Hematopoietic multipotent progenitor cell treated with erythropoietin and hydrocortisone succinate and interleukin-3 and kit ligand, for 17 days (in vitro differentiated cells): ENCODE measurements at regions not wholly inside any gene's neighbourhood (a gene's known extent, or its start where the extent isn't known, plus 50 kb on each side); places are given as distances from the start of the nearest gene placed in this dataset.

Experiments used
- DNase-seq: peaks from one replicate; pipeline ENCODE4 v3.0.0-alpha.2; 2015; ENCODE audit warnings: low spot score

GRCh38 chr4:111652986-111653385 lies 492.3 kb upstream of the FAM241A start:
- DNase-seq = no peak

GRCh38 chr4:111662496-111662895 lies 482.8 kb upstream of the FAM241A start:
- no peak for DNase-seq

GRCh38 chr4:111664308-111664945 lies 480.8 kb upstream of the FAM241A start:
- DNase-seq = no peak

DNA sequence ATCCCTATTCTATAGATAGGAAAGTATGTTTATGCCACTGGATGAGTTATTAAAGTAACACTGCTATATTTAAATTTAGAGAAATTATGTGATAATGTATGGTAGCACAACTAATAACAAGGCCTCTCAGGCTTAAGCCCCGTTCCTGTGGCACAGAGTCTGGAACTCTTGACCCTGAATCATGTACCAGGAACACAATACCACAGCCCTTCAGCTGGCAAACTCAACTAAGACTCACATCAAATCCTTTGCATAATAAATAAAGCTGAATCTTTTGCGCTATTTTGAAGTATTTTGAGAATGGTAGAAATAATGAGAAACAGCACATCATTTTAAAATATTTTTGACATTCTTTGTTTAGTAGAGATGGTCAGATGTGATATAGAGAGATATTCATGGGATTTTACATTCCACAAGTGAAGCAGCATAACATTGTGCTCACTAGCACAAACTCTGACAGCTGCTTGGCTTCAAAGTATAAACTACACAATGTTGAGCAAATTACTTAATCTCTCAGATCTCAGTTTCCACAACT lies 478.4 kb upstream of the FAM241A start:
- DNase-seq = no peak

- DNase-seq = no peak
Observed at GRCh38 chr4:111671756-111672155, 473.5 kb upstream of the FAM241A start.

GRCh38 chr4:111675746-111676145 lies 469.5 kb upstream of the FAM241A start:
- DNase-seq = no peak

- DNase-seq = no peak
Observed at GRCh38 chr4:111676533-111676932, 468.7 kb upstream of the FAM241A start.

GRCh38 chr4:111678479-111678878 lies 466.8 kb upstream of the FAM241A start:
- no peak for DNase-seq

DNA sequence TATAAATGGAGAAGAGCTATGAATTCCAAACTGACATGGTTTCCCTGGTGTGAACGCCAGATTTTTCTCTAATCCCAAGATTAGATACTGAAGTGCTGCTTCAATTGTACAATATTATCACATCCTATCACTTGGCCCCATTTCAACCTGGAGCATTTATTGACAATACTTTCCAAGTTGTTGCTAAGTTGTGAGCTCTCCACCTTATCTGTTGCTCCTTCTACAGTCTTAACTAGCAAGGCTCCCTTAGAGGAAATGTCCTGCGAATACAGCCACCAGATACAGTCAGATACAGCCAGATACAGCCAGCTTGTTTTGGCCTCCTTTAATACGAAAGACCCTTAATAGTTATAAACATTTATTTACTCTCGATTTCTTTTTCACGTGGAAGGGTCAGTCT lies 466.3 kb upstream of the FAM241A start:
- no peak for DNase-seq

DNA sequence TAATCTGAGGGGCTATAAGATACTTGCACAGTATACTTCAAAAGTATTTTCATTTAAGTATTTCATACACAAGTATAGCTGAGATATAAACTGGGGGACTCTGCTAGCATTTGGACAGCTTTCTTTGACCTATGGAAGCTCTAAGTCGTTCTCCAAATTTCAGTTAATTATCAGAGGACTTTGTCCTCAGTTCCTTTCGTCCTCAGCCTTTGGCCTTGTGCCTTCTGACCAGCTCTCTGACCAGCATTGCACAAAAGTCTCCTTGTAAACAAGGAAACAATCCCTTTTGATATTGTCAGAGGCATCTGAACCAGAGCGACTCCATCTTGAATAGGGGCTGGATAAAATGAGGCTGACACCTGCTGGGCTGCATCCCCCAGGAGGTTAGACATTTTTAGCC lies 464.0 kb upstream of the FAM241A start:
- DNase-seq = no peak

DNA sequence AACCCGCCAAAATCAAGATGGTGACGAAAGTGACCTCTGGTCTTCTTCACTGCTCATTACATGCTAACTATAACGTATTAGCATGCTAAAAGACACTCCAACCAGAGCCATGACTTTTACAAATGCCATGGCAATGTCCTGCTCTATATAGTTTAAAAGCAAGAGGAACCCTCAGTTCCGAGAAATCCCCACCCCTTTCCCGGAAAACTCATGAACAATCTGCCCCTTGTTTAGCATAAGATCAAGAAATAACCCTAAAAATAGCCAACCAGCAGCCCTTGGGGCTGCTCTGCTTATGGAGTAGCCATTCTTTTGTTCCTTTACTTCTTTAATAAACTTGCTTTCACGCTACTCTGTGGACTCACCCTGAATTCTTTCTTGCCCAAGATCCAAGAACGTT lies 463.5 kb upstream of the FAM241A start:
- DNase-seq = no peak

- no peak for DNase-seq
Observed at GRCh38 chr4:111685205-111685604, 460.0 kb upstream of the FAM241A start.

- DNase-seq = no peak
Observed at GRCh38 chr4:111689214-111689613, 456.0 kb upstream of the FAM241A start.

DNA sequence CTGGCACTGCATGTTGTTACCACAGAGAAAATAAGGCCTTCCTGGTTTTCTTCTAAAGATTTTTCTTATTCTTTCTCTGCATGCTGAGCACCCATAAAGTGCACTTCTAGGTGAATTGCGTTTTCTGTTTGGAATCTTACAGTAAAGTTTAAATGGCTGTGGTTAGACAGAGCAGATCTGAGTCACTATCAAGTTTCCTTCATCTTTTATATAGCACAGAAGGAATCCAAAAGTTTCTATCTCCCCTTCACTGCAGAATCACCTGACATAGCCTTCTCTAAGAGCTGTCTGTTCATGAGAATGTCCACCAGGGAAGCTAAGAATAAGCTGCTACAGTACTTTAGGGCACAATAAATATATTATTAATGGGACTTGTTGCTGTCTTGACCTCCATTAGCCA lies 455.5 kb upstream of the FAM241A start:
- no peak for DNase-seq

GRCh38 chr4:111693758-111694157 lies 451.5 kb upstream of the FAM241A start:
- no peak for DNase-seq

GRCh38 chr4:111695677-111696076 lies 449.6 kb upstream of the FAM241A start:
- no peak for DNase-seq

DNA sequence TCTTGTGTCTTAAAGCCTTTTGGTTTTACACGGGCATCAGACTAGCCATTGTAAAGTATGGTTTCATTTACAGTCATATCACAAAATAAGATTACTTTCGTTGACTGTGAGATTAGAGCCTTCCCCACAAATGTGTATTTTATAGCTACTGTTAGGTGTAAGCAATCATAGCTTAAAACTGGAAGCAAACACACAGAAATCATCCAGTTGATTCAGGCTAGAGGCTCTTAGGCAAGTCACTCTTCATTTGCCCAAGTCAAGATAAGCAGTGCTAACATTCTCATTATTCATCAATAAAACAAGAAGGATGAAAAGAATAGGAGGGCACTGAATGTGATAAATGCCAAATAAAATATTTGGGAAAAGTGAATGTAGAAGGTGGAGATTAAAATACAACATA lies 448.7 kb upstream of the FAM241A start:
- no peak for DNase-seq

- DNase-seq = no peak
Observed at GRCh38 chr4:111697176-111697942, 447.9 kb upstream of the FAM241A start.

- DNase-seq = no peak
Observed at GRCh38 chr4:111698361-111698760, 446.9 kb upstream of the FAM241A start.

DNA sequence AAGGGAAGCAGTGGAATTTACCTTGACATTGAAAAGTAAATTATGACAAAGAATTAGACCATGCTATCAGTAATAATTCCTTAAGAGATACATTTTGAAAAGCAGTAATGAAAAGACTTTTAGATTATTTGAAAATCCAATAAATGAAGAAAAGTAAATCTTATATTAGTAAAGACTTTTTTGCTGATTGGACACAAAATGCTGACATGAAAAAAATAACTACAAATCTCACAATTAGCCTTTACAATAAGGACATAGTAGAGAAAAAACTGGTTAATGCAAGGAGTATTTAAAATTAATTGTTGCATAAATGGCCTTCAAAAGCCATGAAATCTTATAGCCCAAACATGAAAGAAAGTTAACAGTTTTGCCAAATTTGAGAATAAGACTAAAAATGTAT lies 446.1 kb upstream of the FAM241A start:
- DNase-seq = no peak

- no peak for DNase-seq
Observed at GRCh38 chr4:111701102-111701501, 444.2 kb upstream of the FAM241A start.

DNA sequence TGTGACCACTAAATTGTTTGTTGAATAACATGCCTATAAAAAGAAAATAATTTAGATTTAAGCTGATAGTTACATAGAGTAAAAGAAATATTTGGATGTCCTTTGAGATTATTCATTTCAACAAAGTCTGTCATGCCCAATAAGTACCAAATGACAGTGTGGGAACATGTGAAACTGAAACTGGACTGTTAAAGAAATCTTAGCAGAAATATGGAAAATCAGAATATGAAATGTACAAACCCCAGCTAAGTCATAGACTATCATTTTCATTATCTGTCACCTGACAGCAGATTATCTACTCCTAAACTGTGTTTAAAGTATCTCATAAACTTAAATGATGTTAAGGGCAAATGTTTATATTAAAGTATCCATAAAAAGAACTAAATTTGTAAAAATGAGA lies 437.8 kb upstream of the FAM241A start:
- DNase-seq = no peak

DNA sequence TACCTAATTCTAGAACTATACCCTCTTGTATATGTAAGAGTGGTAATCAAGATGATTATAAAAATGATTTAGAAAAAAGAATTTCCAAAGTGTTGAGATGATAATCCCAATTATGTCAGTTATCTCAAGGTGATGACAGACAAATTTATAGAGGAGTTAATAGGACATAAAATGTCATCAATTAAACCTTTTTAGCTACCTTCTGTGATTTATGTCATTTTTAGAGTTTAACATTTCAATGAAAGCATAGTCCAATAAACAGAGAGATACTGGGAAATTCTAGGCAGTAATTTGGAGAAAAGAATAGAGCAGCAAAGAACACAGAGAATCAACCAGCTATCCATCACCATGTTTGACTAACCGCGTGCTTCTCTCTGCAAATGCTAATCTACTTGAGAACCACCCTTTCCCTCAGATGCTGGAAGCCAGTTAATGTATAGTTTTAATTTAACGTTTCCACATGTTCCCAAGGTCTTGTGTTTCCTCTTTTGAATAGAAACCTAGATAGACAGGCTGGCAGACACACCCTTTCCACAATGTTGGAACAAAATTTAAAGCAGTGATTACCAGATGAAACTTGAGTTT lies 433.1 kb upstream of the FAM241A start:
- DNase-seq = no peak
